Muscle of arm (tissue), 1 donor: ENCODE measurements at regions not wholly inside any gene's neighbourhood (a gene's known extent, or its start where the extent isn't known, plus 50 kb on each side); places are given as distances from the start of the nearest gene placed in this dataset.

Source experiments
- DNase-seq: peaks from one replicate; pipeline ENCODE4 v3.0.0-alpha.2; 2013

- DNase-seq, result no peak
These were observed 557.5 kb upstream of the GOLIM4 start for GRCh38 chr3:168653255-168653654.

DNA sequence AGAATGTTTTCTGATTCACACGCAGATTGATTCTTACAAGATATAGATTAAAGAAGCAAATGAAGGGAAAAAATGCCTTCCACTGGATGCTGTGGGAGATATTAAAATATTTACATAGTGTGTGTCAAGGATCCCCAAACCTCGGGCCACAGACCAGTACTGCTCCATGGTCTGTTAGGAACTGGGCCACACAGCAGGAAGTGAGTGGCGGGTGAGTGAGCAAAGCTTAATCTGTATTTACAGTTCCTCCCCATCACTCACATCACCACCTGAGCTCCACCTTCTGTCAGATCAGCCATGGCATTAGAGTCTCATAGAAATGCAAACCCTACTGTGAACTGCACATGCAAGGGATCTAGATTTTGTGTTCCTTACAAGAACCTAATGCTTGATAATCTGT lies 552.6 kb upstream of the GOLIM4 start:
- DNase-seq, result no peak

GRCh38 chr3:168647582-168647981 lies 551.9 kb upstream of the GOLIM4 start:
- DNase-seq, result no peak

- DNase-seq, result no peak
These were observed 549.5 kb upstream of the GOLIM4 start for GRCh38 chr3:168645180-168645579.

DNA sequence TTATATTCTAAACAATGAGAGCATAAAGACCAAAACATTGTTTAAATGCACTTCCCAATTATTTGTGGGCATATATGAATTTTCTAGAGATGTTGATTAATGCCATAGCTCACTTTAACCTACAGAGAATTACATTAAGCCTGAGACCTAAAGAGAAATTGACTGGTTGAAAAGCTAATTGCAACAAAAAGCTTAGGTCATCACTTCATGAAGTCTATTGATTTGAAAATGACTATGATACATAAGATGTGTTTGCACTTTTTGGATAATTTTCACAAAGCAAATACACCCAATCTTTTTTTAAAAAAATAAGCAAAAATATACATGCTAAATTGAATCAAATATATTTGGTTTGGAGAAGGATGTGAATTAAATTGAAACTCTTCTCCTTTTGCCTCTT lies 532.8 kb upstream of the GOLIM4 start:
- no peak for DNase-seq

- DNase-seq, result no peak
These were observed 529.8 kb upstream of the GOLIM4 start for GRCh38 chr3:168625477-168625876.

DNA sequence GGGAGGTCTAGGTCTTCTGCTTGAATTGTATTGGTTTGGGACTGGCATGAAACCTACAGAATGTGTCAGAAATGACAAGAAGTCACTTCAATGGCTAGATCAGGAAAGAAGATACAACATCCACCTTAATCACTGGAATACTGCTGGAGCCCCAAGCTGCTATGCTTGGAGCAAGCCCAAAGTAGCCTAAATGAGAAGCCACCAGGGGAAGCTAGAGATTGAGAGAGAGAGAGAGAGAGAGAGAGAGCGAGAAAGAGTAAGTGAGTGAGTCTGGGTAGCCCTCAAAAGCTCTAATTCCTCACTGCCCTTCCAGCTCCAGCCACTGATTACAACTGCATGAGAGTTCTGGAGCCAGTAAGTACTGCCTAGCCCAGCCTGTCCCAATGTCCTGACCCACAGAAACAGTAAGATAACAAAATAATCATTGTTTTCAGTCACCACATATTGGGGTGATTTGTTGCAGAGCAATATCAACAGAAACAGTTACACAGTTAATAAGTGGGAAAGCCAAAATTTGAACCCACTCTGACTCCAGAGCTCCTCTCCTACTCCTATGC lies 529.2 kb upstream of the GOLIM4 start:
- DNase-seq, result no peak

DNA sequence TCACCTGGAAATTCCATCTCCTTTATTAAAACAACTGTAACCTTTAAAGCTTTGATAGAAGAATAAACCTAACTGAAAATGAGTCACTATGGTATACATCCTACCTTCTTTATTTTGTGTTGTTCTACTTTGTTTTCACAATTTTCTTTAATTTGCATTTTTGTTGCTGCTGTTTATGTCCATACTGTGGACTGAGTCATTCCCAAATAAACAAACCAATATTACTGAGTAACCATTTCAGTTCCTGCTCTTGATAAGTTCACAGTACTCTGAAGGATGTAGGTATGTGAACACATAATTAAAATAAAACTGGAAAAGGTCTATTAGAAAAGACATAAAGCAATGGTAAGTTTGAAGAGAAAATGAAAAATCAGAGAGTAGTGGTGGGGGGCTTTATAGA lies 528.5 kb upstream of the GOLIM4 start:
- DNase-seq, result no peak

DNA sequence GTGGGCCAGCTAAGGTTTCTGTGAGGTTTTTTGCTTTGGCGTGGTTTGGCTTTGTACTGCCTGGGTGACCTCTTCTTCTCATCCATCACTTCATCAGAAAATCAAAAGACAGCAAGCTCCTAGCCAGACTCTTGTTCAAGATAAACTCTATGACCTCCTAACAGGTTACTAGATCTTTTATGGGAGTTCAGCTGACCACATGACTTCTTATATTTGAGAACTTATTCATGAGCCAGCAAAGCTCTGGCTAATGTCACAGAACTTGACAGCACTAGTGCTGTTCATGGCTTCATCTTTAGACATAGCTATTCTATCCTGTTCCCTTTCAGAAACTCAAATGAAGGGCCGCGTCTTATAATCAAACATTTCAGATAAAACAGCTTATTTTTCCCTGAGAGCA lies 527.1 kb upstream of the GOLIM4 start:
- no peak for DNase-seq

DNA sequence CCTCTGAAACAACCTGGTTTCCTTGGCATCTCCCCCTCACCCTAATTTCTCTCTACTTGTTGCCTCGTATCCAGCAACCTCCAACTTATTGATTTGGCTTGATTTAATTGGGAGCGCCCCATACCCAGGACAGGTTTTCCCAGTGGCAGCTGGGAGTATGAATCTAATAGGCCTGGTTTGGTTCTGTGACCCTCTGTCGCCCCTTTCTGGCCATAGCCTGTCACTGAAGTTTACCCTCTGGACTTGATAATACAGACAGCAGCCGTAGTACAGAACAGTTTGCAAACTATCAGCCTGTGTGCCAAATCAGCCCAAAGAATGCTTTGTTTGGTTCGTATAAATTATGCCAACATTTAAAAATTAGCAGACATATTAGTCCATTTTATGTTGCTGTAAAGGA lies 525.1 kb upstream of the GOLIM4 start:
- no peak for DNase-seq

DNA sequence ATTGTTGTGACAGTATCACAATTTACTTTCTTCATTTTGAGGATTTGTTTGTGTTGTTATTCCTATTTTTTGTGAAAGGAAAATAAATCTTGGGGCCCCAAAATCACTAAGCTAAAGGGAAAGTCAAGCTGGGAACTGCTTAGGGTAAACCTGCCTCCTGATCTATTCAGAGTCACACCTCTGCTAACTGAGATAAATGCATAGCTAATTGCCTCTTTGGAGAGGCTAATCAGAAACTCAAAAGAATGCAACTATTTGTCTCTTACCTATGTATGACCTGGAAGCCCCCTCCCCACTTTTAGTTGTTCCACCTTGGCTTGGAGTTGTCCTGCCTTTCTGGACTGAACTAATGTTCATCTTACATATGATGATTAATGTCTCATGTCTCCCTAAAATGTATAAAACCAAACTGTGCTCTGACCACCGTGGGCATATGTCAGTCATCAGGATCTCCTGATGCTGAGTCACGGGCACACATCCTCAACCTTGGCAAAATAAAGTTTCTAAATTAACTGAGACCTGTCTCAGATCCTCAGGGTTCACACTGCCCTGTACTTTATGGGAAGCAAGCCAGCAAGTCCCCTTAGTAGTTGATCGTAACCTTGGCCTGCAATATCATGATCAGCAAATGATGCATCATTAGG lies 523.2 kb upstream of the GOLIM4 start:
- no peak for DNase-seq

GRCh38 chr3:168617658-168618057 lies 521.9 kb upstream of the GOLIM4 start:
- DNase-seq, result no peak

- no peak for DNase-seq
These were observed 521.2 kb upstream of the GOLIM4 start for GRCh38 chr3:168616915-168617314.

DNA sequence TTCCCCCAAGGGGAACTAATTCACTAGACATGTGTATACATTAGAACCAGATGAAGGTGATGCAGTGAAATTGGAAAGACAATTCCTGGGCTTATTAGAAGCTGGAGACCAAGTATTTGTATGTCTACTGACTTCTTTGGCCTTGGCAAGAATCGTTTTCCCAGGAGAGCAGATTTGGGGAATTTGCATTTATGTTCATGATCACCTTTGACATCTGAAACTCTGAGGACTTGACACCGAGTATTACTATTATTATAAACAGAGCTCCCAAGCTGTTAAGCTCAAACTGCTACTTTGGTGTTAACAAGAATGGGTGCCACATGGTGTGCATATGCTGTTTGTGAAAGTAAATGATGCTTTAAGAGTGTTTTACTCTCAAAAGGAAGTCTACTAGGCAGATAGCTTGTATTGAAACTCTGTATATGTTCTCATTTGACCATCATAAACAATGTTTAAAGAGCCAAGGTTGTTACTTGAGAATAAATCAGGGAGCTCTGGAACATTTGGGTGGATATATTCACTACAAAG lies 519.8 kb upstream of the GOLIM4 start:
- DNase-seq, result no peak

DNA sequence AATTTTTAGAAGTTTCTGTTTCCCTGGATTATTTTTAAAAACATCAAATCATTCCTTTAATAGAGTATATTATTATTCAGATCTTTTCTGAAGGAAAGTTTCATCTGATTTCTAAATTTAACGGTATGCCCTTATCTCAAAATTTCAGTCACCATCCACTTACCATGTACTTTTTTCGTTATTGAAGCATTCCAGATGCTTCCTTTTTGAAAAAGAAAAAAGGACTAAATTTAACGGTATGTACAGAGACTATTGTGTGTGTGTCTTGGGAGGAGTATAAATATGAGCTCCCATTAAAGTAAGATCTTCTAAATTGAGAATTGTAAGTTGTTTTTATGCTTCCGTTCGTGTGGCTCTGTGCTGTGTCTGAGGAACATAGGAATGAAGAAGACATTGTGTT lies 517.4 kb upstream of the GOLIM4 start:
- no peak for DNase-seq

DNA sequence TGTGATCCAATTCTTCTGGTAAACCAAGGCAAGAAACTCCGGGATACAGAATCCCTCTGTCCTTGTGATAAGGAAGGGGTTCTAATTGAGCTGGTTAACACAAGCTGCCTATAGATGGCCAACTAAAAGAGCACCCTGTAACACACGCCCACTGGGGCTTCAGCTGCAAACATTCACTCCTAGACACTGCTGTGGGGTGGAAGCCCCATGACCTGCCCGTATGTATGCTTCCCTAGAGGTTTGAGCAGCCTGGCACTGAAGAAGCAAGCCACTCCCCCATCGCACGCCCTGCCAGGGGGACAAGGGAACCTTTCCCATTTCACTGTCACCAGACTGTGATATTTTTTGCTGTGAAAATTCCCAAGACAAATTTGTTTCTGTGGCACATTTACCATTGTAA lies 516.9 kb upstream of the GOLIM4 start:
- DNase-seq, result no peak

DNA sequence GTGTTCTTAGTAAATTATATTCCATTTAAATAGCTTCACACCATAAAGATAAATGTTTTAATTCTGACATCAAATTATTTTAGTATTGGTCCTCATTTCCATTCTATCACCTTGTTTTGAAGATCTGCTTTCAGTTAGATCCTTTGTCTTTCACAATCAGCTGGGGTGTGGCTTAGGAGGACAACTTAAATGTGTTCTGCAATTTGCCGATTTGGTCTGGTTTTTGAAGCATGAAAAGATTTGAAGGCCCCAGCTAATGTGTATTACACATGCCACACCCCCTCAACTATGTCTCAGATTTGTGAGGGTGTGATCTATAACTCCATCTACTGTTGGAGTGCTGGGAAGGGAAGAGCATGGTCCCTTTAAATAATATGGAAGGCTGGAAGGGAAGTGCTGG lies 516.1 kb upstream of the GOLIM4 start:
- DNase-seq, result no peak

DNA sequence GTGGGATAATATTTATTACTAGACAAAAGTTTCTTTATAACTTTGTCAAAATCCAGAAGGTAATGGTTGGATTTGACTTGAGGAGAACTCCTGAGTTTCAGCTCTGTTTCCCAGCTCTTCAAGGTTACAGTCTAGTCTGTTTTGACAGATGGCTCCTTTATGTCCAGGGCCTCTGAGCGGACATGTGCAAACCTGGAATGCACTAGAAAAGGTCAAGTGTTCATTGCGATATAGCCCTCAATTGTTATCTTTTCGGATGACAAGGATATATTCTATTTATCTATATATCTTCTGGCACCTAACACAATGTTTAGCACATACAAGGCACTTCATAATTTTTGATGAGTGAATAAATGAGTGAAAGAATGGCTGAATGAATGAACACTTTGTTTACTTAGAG lies 513.2 kb upstream of the GOLIM4 start:
- no peak for DNase-seq

- no peak for DNase-seq
These were observed 509.0 kb upstream of the GOLIM4 start for GRCh38 chr3:168604767-168605166.

- no peak for DNase-seq
These were observed 502.5 kb upstream of the GOLIM4 start for GRCh38 chr3:168598250-168598649.

GRCh38 chr3:168596175-168596823 lies 500.6 kb upstream of the GOLIM4 start:
- DNase-seq, result no peak

- no peak for DNase-seq
These were observed 495.9 kb upstream of the GOLIM4 start for GRCh38 chr3:168591587-168591986.

DNA sequence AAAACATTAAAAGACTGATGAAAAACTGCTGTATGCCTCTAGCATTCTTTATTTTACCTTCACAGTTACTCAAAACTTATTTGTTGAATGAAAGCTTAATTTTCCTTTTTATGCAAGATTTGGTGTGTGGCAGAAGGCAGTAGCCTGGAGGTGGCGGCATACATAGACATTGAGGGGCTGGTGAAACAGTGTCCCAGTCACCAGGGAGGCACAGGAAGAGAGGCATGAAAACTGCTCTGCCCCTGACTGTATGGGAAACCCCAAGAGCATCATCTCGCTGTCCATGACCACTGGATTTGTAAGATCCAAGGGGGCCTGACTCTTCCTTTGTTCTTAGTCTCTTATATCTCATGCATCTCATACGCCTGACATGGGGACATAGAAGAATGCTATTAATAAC lies 493.7 kb upstream of the GOLIM4 start:
- no peak for DNase-seq

- no peak for DNase-seq
These were observed 489.8 kb upstream of the GOLIM4 start for GRCh38 chr3:168585544-168585943.
